Tibial nerve (tissue), 4 donors: ENCODE measurements at regions not wholly inside any gene's neighbourhood (a gene's known extent, or its start where the extent isn't known, plus 50 kb on each side); places are given as distances from the start of the nearest gene placed in this dataset.

ENCODE experiments used
- EP300 ChIP-seq, 2 donors: sonication (generic); formaldehyde crosslinking; IDR thresholded peaks; one replicate each; pipeline ENCODE4 v1.6.1; 2017; ENCODE audit warnings: antibody characterized with exemption in 2 of 2, mild to moderate bottlenecking in 1 of 2
- TF ChIP-seq, protein P1 (sequence below), 5 experiments: fragments of 200-600 bp in 3 of 5; fragments of 450-650 bp in 2 of 5; sonication (generic) in 3 of 5; IDR thresholded peaks; one replicate each; pipeline ENCODE4 v1.5.1; 2016 to 2019; ENCODE audit warnings: antibody characterized with exemption in 5 of 5, mild to moderate bottlenecking in 3 of 5, moderate library complexity in 2 of 5

DNA sequence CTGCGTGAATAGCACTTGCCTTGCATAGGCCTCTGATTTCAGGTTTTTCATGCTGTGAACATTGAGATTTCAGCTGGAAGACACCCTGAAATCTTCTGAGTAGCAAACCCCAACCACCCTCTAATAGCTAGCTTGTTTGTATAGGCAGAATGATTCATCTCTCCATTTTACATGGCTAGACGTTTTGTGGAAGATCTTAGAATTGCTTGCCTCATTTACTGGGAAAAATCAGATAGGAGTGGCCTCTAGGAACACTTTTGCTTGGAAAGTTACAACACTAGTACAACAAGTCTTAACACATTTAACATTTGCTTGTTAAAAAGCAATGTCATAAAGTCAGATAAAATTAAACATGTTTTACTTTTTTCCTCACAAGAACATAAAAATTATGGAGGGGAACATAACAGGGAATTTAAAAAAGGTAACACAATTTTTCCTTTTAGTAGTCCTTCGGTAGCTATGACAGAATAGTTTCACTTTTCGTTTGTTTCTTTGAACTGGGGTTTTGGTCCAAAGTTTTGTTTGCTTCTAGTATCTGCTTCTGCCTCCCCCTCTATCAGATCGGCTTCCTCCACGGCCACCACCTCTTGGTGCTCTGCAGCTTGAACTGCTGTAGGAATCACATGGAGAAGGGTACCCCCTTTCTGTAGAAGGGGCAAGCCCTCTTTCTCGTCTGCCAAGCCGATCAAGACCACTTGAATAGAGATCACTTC lies 102.2 kb upstream of the PTCHD4 start:
- TF ChIP-seq EP300 (IDR thresholded peaks at IDR 0.05), result no peak
- TF ChIP-seq, protein P1, sequence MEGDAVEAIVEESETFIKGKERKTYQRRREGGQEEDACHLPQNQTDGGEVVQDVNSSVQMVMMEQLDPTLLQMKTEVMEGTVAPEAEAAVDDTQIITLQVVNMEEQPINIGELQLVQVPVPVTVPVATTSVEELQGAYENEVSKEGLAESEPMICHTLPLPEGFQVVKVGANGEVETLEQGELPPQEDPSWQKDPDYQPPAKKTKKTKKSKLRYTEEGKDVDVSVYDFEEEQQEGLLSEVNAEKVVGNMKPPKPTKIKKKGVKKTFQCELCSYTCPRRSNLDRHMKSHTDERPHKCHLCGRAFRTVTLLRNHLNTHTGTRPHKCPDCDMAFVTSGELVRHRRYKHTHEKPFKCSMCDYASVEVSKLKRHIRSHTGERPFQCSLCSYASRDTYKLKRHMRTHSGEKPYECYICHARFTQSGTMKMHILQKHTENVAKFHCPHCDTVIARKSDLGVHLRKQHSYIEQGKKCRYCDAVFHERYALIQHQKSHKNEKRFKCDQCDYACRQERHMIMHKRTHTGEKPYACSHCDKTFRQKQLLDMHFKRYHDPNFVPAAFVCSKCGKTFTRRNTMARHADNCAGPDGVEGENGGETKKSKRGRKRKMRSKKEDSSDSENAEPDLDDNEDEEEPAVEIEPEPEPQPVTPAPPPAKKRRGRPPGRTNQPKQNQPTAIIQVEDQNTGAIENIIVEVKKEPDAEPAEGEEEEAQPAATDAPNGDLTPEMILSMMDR (IDR thresholded peaks at IDR 0.05), result no peak
